ENCODE measurements at regions not wholly inside any gene's neighbourhood (a gene's known extent, or its start where the extent isn't known, plus 50 kb on each side); places are given as distances from the start of the nearest gene placed in this dataset.

DNA sequence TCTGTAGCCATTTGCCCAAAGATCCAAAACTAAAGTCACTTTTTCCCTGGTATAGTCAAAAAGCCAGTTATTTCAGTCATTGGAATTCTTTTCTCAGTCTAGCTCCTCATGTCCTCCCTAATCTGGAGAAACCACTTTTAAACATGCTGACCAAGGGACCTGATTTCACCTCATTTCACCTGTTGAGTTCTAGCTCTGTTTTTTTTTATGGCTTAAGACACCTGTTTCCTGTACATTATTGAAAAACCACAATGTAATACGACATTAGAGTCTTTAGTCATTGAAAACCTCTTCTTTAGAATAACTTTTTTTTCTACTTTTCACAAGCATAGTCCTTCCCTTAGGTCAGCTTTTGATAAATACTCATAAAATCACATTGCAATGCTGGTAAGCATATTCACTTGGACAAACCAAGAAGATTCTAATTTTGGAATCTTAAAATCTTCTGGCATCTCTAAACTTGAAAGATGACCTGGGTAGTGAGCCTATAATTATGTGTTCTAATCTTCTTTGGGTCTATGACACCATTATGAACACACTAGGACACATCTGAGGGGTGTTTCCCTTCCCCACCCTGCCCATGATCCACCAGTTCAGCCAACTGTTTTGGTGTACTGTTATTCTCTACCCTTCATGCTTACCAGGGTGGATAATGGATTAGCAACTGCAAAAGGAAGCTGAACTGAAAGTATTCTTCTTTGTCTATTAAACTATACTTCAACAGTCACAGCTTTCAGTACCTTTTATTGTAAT is 103.5 kb upstream of the FXR1 start:
- TF ChIP-seq, protein P1, sequence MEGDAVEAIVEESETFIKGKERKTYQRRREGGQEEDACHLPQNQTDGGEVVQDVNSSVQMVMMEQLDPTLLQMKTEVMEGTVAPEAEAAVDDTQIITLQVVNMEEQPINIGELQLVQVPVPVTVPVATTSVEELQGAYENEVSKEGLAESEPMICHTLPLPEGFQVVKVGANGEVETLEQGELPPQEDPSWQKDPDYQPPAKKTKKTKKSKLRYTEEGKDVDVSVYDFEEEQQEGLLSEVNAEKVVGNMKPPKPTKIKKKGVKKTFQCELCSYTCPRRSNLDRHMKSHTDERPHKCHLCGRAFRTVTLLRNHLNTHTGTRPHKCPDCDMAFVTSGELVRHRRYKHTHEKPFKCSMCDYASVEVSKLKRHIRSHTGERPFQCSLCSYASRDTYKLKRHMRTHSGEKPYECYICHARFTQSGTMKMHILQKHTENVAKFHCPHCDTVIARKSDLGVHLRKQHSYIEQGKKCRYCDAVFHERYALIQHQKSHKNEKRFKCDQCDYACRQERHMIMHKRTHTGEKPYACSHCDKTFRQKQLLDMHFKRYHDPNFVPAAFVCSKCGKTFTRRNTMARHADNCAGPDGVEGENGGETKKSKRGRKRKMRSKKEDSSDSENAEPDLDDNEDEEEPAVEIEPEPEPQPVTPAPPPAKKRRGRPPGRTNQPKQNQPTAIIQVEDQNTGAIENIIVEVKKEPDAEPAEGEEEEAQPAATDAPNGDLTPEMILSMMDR (IDR thresholded peaks at IDR 0.05) = no peak
- TF ChIP-seq EP300 (IDR thresholded peaks at IDR 0.05) = no peak
